Left ventricle myocardium superior (tissue), 1 donor: ENCODE measurements at regions not wholly inside any gene's neighbourhood (a gene's known extent, or its start where the extent isn't known, plus 50 kb on each side); places are given as distances from the start of the nearest gene placed in this dataset.

ENCODE experiments used
- ATAC-seq: fragments of 200-7000 bp; cut with Tn5 transposase; one replicate; pipeline ENCODE4 v1.9.1; 2020; ENCODE audit warnings: mild to moderate bottlenecking, moderate library complexity
- DNase-seq: peaks from one replicate; pipeline ENCODE4 v3.0.0-alpha.2; 2020
- intact Hi-C: fragments of 100-400 bp; cut with micrococcal nuclease; formaldehyde crosslinking; loops from one replicate; pipeline ENCODE4 v1.11.0; 2022
- donor health status: DM: no; HTN: yes; CAD: no; lungs with severe emphysema.

GRCh38 chr12:106000382-106001104, 138.2 kb downstream of the NUAK1 start:
- no peak for DNase-seq
- no peak for ATAC-seq
- intact Hi-C loops, result no loop called here

- intact Hi-C loops, result no loop called here
- DNase-seq (no peak), ATAC-seq (no peak)
Measured at GRCh38 chr12:106001105-106001836, 137.5 kb downstream of the NUAK1 start.

GRCh38 chr12:106001837-106002218, 136.9 kb downstream of the NUAK1 start:
- intact Hi-C loops, result no loop called here
- ATAC-seq (no peak), DNase-seq (no peak)

- DNase-seq (no peak), ATAC-seq (no peak)
- intact Hi-C loops, result no loop called here
Measured at GRCh38 chr12:106003297-106003696, 135.5 kb downstream of the NUAK1 start.

GRCh38 chr12:106004289-106004688, 134.5 kb downstream of the NUAK1 start:
- no peak for DNase-seq
- intact Hi-C loops, result no loop called here
- no peak for ATAC-seq

GRCh38 chr12:106006382-106006781, 132.4 kb downstream of the NUAK1 start:
- DNase-seq, result no peak
- intact Hi-C loops, result no loop called here
- ATAC-seq, result no peak

- no peak for DNase-seq
- no peak for ATAC-seq
- intact Hi-C loops, result no loop called here
Measured at GRCh38 chr12:106006940-106007339, 131.8 kb downstream of the NUAK1 start.

GRCh38 chr12:106010741-106011140, 128.0 kb downstream of the NUAK1 start:
- intact Hi-C loops, result no loop called here
- no peak for DNase-seq
- no peak for ATAC-seq
